Esophagus (tissue), 2 donors: ENCODE measurements at regions not wholly inside any gene's neighbourhood (a gene's known extent, or its start where the extent isn't known, plus 50 kb on each side); places are given as distances from the start of the nearest gene placed in this dataset.

Experiments
- H3K27ac ChIP-seq, 2 donors: one replicate each; pipeline ENCODE4 v1.5.1; 2013; ENCODE audit warnings: low read depth in 2 of 2, mild to moderate bottlenecking in 2 of 2, inconsistent platforms in 1 of 2, low read length in 1 of 2, moderate library complexity in 1 of 2
- H3K27me3 ChIP-seq, 2 donors: one replicate each; pipeline ENCODE4 v1.6.1; 2013; ENCODE audit warnings: low read length in 2 of 2, control low read depth in 1 of 2, mild to moderate bottlenecking in 1 of 2; ENCODE audit not compliant: insufficient read depth in 2 of 2, control insufficient read depth in 1 of 2
- H3K36me3 ChIP-seq, 2 donors: one replicate each; pipeline ENCODE4 v1.6.1; 2013; ENCODE audit warnings: low read length in 1 of 2; ENCODE audit not compliant: control insufficient read depth in 2 of 2, insufficient read depth in 2 of 2
- H3K4me1 ChIP-seq, 2 donors: one replicate each; pipeline ENCODE4 v1.6.1; 2013; ENCODE audit warnings: low read length in 1 of 2; ENCODE audit not compliant: control insufficient read depth in 2 of 2, insufficient read depth in 2 of 2
- H3K4me3 ChIP-seq, 2 donors: one replicate each; pipeline ENCODE4 v1.5.1; 2013; ENCODE audit warnings: low read length in 2 of 2, mild to moderate bottlenecking in 2 of 2, low read depth in 1 of 2, moderate library complexity in 1 of 2
- H3K9me3 ChIP-seq, 2 donors: one replicate each; pipeline ENCODE4 v1.6.1; 2013; ENCODE audit warnings: mild to moderate bottlenecking in 2 of 2, low read depth in 1 of 2, low read length in 1 of 2, moderate library complexity in 1 of 2; ENCODE audit not compliant: control insufficient read depth in 2 of 2, insufficient read depth in 1 of 2
- WGBS, 2 donors: extraction: QIAGEN DNeasy Blood & Tissue Kit; methylation state at CpG; one replicate each; pipeline ENCODE4 v1.1.7; 2013; 5-methylcytosine and 5-hydroxymethylcytosine counted together
- donor health status: healthy with polysubstance abuse.
- donor health status: Bipolar disorder and iron deficiency.

GRCh38 chr15:87523516-87523915 lies 733.0 kb downstream of the NTRK3 start:
- WGBS, 2 donors = 74 to 79% methylated on average over 2 of the region's 2 CpGs
- H3K27ac ChIP-seq = no peak overlapping the region
- no peaks in the 10 kb centered on the region for H3K9me3 ChIP-seq
- no peaks in the 10 kb centered on the region for H3K36me3 ChIP-seq
- no peaks in the 10 kb centered on the region for H3K4me1 ChIP-seq
- H3K4me3 ChIP-seq = no peak overlapping the region
- no peaks in the 10 kb centered on the region for H3K27me3 ChIP-seq

GRCh38 chr15:87522997-87523396 lies 733.5 kb downstream of the NTRK3 start:
- H3K27me3 ChIP-seq = no peaks in the 10 kb centered on the region
- 66 to 67% methylated on average over 1 of the region's 1 CpG for WGBS, 2 donors
- H3K4me1 ChIP-seq = no peaks in the 10 kb centered on the region
- no peaks in the 10 kb centered on the region for H3K9me3 ChIP-seq
- H3K36me3 ChIP-seq = no peaks in the 10 kb centered on the region
- H3K27ac ChIP-seq = no peak overlapping the region
- no peak overlapping the region for H3K4me3 ChIP-seq

GRCh38 chr15:87518957-87519356 lies 737.6 kb downstream of the NTRK3 start:
- H3K27ac ChIP-seq = no peak overlapping the region

GRCh38 chr15:87508086-87508485 lies 748.5 kb downstream of the NTRK3 start:
- Histone ChIP-seq H3K9me3 (no peaks in the 10 kb centered on the region), H3K4me3 (no peak overlapping the region), H3K27ac (no peak overlapping the region), H3K4me1 (no peaks in the 10 kb centered on the region), H3K27me3 (no peaks in the 10 kb centered on the region), H3K36me3 (no peaks in the 10 kb centered on the region)
- 88 to 89% methylated on average over 2 of the region's 2 CpGs for WGBS, 2 donors

More at GRCh38 chr15:87518957-87519356, 737.6 kb downstream of the NTRK3 start:
- Histone ChIP-seq H3K4me3 (no peak overlapping the region), H3K27me3 (no peaks in the 10 kb centered on the region), H3K36me3 (no peaks in the 10 kb centered on the region), H3K4me1 (no peaks in the 10 kb centered on the region), H3K9me3 (no peaks in the 10 kb centered on the region)
- 70 to 80% methylated on average over 3 of the region's 3 CpGs for WGBS, 2 donors

- no peak overlapping the region for H3K27ac ChIP-seq
- no peaks in the 10 kb centered on the region for H3K9me3 ChIP-seq
- H3K36me3 ChIP-seq = no peaks in the 10 kb centered on the region
- WGBS, 2 donors = 85 to 89% methylated on average over 2 of the region's 2 CpGs
- no peaks in the 10 kb centered on the region for H3K4me1 ChIP-seq
- no peaks in the 10 kb centered on the region for H3K27me3 ChIP-seq
- no peak overlapping the region for H3K4me3 ChIP-seq
Measured at GRCh38 chr15:87502173-87502572, 754.4 kb downstream of the NTRK3 start.

- H3K4me3 ChIP-seq = no peak overlapping the region
- H3K4me1 ChIP-seq = no peaks in the 10 kb centered on the region
- H3K27ac ChIP-seq = no peak overlapping the region
- no peaks in the 10 kb centered on the region for H3K9me3 ChIP-seq
- no peaks in the 10 kb centered on the region for H3K27me3 ChIP-seq
- WGBS, 2 donors = 59 to 62% methylated on average over 7 of the region's 7 CpGs
- no peaks in the 10 kb centered on the region for H3K36me3 ChIP-seq
Measured at GRCh38 chr15:87500240-87500639, 756.3 kb downstream of the NTRK3 start.

- no peak overlapping the region for H3K27ac ChIP-seq
- H3K4me3 ChIP-seq = no peak overlapping the region
- no peaks in the 10 kb centered on the region for H3K36me3 ChIP-seq
- H3K27me3 ChIP-seq = no peaks in the 10 kb centered on the region
- H3K4me1 ChIP-seq = no peaks in the 10 kb centered on the region
- WGBS, 2 donors = 65 to 66% methylated on average over 5 of the region's 5 CpGs
- no peaks in the 10 kb centered on the region for H3K9me3 ChIP-seq
Measured at GRCh38 chr15:87498560-87498959, 758.0 kb downstream of the NTRK3 start.

- H3K9me3 ChIP-seq = no peaks in the 10 kb centered on the region
- 42 to 43% methylated on average over 2 of the region's 2 CpGs for WGBS, 2 donors
- H3K4me3 ChIP-seq = no peak overlapping the region
- no peak overlapping the region for H3K27ac ChIP-seq
- H3K4me1 ChIP-seq = no peaks in the 10 kb centered on the region
- no peaks in the 10 kb centered on the region for H3K27me3 ChIP-seq
- H3K36me3 ChIP-seq = no peaks in the 10 kb centered on the region
Measured at GRCh38 chr15:87496795-87497194, 759.7 kb downstream of the NTRK3 start.

GRCh38 chr15:87496109-87496508 lies 760.4 kb downstream of the NTRK3 start:
- no peaks in the 10 kb centered on the region for H3K9me3 ChIP-seq
- no peak overlapping the region for H3K4me3 ChIP-seq
- WGBS, 2 donors = 77 to 81% methylated on average over 2 of the region's 2 CpGs
- H3K36me3 ChIP-seq = no peaks in the 10 kb centered on the region
- H3K27me3 ChIP-seq = no peaks in the 10 kb centered on the region
- H3K27ac ChIP-seq = no peak overlapping the region
- no peaks in the 10 kb centered on the region for H3K4me1 ChIP-seq

GRCh38 chr15:87493803-87494202 lies 762.7 kb downstream of the NTRK3 start:
- Histone ChIP-seq H3K4me1 (no peaks in the 10 kb centered on the region), H3K27ac (no peak overlapping the region), H3K4me3 (no peak overlapping the region), H3K27me3 (no peaks in the 10 kb centered on the region), H3K9me3 (no peaks in the 10 kb centered on the region), H3K36me3 (no peaks in the 10 kb centered on the region)
